Upper lobe of left lung (tissue), 6 donors: ENCODE measurements at regions not wholly inside any gene's neighbourhood (a gene's known extent, or its start where the extent isn't known, plus 50 kb on each side); places are given as distances from the start of the nearest gene placed in this dataset.
"Not testable (repeated sequence)": the region's sequence is repeated elsewhere in the genome, so short reads cannot be mapped to it uniquely, and the experiment has no call there.

Experiments
- ATAC-seq, 2 donors: fragments of 200-7000 bp; cut with Tn5 transposase; one replicate each; pipeline ENCODE4 v1.9.1; 2022; ENCODE audit warnings: mild to moderate bottlenecking in 2 of 2, moderate library complexity in 2 of 2; ENCODE audit not compliant: low FRiP score in 2 of 2
- DNase-seq, 2 donors: peaks; one replicate each; pipeline ENCODE4 v3.0.0-alpha.2; 2019 to 2020
- H3K27ac ChIP-seq, 4 donors: fragments of 200-600 bp; sonication (generic); one replicate each; pipeline ENCODE4 v1.5.1; 2016 to 2019
- H3K27me3 ChIP-seq, 4 donors: fragments of 200-600 bp; sonication (generic); one replicate each; pipeline ENCODE4 v1.5.1; 2017 to 2019
- H3K36me3 ChIP-seq, 4 donors: fragments of 200-600 bp; sonication (generic); one replicate each; pipeline ENCODE4 v1.5.1; 2016 to 2019
- H3K4me1 ChIP-seq, 4 donors: fragments of 200-600 bp; sonication (generic); one replicate each; pipeline ENCODE4 v1.5.1; 2018 to 2019
- H3K4me3 ChIP-seq, 4 donors: fragments of 200-600 bp; sonication (generic); one replicate each; pipeline ENCODE4 v1.5.1; 2017 to 2019; ENCODE audit warnings: mild to moderate bottlenecking in 2 of 4, moderate library complexity in 1 of 4
- H3K9me3 ChIP-seq, 4 donors: fragments of 200-600 bp; sonication (generic); one replicate each; pipeline ENCODE4 v1.5.1; 2018 to 2019
- CTCF ChIP-seq, 6 experiments: fragments of 450-650 bp in 4 of 6; fragments of 200-600 bp in 2 of 6; sonication (generic) in 2 of 6; IDR thresholded peaks; one replicate each; pipeline ENCODE4 v1.5.1; 2016 to 2019; ENCODE audit warnings: antibody characterized with exemption in 6 of 6
- EP300 ChIP-seq, 4 donors: sonication (generic); formaldehyde crosslinking; IDR thresholded peaks; one replicate each; pipeline ENCODE4 v1.5.1; 2017; ENCODE audit warnings: antibody characterized with exemption in 4 of 4, control low read depth in 2 of 4
- POLR2A ChIP-seq, 4 donors: fragments of 450-650 bp; IDR thresholded peaks; one replicate each; pipeline ENCODE4 v1.5.1; 2016 to 2017; ENCODE audit warnings: antibody characterized with exemption in 4 of 4, mild to moderate bottlenecking in 2 of 4
- POLR2AphosphoS5 ChIP-seq, 2 donors: sonication (generic); formaldehyde crosslinking; IDR thresholded peaks; one replicate each; pipeline ENCODE4 v1.5.1; 2017; ENCODE audit warnings: antibody characterized with exemption in 2 of 2
- WGBS, 2 donors: methylation state at CpG; one replicate each; pipeline ENCODE4 v1.1.5; 2017 to 2018; 5-methylcytosine and 5-hydroxymethylcytosine counted together
- donor health status: DM: no; HTN: no; CAD: no; lungs with moderate emphysema.
- donor health status: DM: no; HTN: yes; CAD: no; lungs with severe emphysema.

- H3K4me1 ChIP-seq: no peaks in the 10 kb centered on the region
- WGBS, 2 donors: 50 to 75% methylated on average over 2 of the region's 2 CpGs
- H3K9me3 ChIP-seq: no peaks in the 10 kb centered on the region
Observed at GRCh38 chr5:135172718-135173117, 138.7 kb upstream of the PITX1 start.

GRCh38 chr5:135171336-135171735 lies 137.3 kb upstream of the PITX1 start:
- no peak for ATAC-seq
- H3K4me3 ChIP-seq: no peak overlapping the region

More at GRCh38 chr5:135172718-135173117, 138.7 kb upstream of the PITX1 start:
- no peak overlapping the region for H3K4me3 ChIP-seq
- no peaks in the 10 kb centered on the region for H3K36me3 ChIP-seq
- DNase-seq (no peak), ATAC-seq (no peak)
- no peak overlapping the region for H3K27ac ChIP-seq
- TF ChIP-seq CTCF (IDR thresholded peaks at IDR 0.05) (no peak), POLR2AphosphoS5 (IDR thresholded peaks at IDR 0.05) (no peak), EP300 (IDR thresholded peaks at IDR 0.05) (no peak), POLR2A (IDR thresholded peaks at IDR 0.05) (no peak)
- no peaks in the 10 kb centered on the region for H3K27me3 ChIP-seq

GRCh38 chr5:135170500-135170899 lies 136.5 kb upstream of the PITX1 start:
- no peaks in the 10 kb centered on the region for H3K9me3 ChIP-seq
- H3K4me1 ChIP-seq: no peaks in the 10 kb centered on the region
- TF ChIP-seq POLR2A (IDR thresholded peaks at IDR 0.05) (no peak), CTCF (IDR thresholded peaks at IDR 0.05) (no peak), POLR2AphosphoS5 (IDR thresholded peaks at IDR 0.05) (no peak), EP300 (IDR thresholded peaks at IDR 0.05) (no peak)
- H3K4me3 ChIP-seq: no peak overlapping the region
- H3K27me3 ChIP-seq: no peaks in the 10 kb centered on the region
- 90 to 91% methylated on average over 2 of the region's 2 CpGs for WGBS, 2 donors
- H3K27ac ChIP-seq: no peak overlapping the region
- no peak for DNase-seq
- no peak for ATAC-seq
- H3K36me3 ChIP-seq: no peaks in the 10 kb centered on the region

More at GRCh38 chr5:135171336-135171735, 137.3 kb upstream of the PITX1 start:
- Histone ChIP-seq H3K9me3 (no peaks in the 10 kb centered on the region), H3K4me1 (no peaks in the 10 kb centered on the region), H3K27ac (no peak overlapping the region), H3K36me3 (no peaks in the 10 kb centered on the region), H3K27me3 (no peaks in the 10 kb centered on the region)
- 77 to 94% methylated on average over 1 of the region's 1 CpG for WGBS, 2 donors
- TF ChIP-seq POLR2AphosphoS5 (IDR thresholded peaks at IDR 0.05) (no peak), CTCF (IDR thresholded peaks at IDR 0.05) (no peak), POLR2A (IDR thresholded peaks at IDR 0.05) (no peak), EP300 (IDR thresholded peaks at IDR 0.05) (no peak)
- DNase-seq: no peak

GRCh38 chr5:135169753-135170152 lies 135.7 kb upstream of the PITX1 start:
- Histone ChIP-seq H3K36me3 (no peaks in the 10 kb centered on the region), H3K4me3 (no peak overlapping the region), H3K27me3 (no peaks in the 10 kb centered on the region), H3K9me3 (no peaks in the 10 kb centered on the region), H3K4me1 (no peaks in the 10 kb centered on the region), H3K27ac (no peak overlapping the region)
- WGBS, 2 donors: 31 to 50% methylated on average over 2 of the region's 2 CpGs
- TF ChIP-seq EP300 (IDR thresholded peaks at IDR 0.05) (no peak), POLR2A (IDR thresholded peaks at IDR 0.05) (no peak), CTCF (IDR thresholded peaks at IDR 0.05) (no peak), POLR2AphosphoS5 (IDR thresholded peaks at IDR 0.05) (no peak)
- ATAC-seq (no peak), DNase-seq (no peak)

GRCh38 chr5:135167634-135168033 lies 133.6 kb upstream of the PITX1 start:
- H3K36me3 ChIP-seq: no peaks in the 10 kb centered on the region
- 70 to 71% methylated on average over 2 to 4 of the region's 4 CpGs for WGBS, 2 donors

GRCh38 chr5:135164873-135165614 lies 131.0 kb upstream of the PITX1 start:
- H3K27ac ChIP-seq, H3K9me3 ChIP-seq, H3K27me3 ChIP-seq, ATAC-seq, H3K36me3 ChIP-seq, H3K4me1 ChIP-seq, H3K4me3 ChIP-seq, DNase-seq: not testable (repeated sequence)
- 60 to 87% methylated on average over 4 of the region's 4 CpGs for WGBS, 2 donors

More at GRCh38 chr5:135167634-135168033, 133.6 kb upstream of the PITX1 start:
- Histone ChIP-seq H3K4me1 (no peaks in the 10 kb centered on the region), H3K4me3 (no peak overlapping the region), H3K9me3 (no peaks in the 10 kb centered on the region), H3K27ac (no peak overlapping the region), H3K27me3 (no peaks in the 10 kb centered on the region)
- TF ChIP-seq EP300 (IDR thresholded peaks at IDR 0.05): no peak
- no peak for TF ChIP-seq CTCF (IDR thresholded peaks at IDR 0.05)
- no peak for TF ChIP-seq POLR2A (IDR thresholded peaks at IDR 0.05)
- no peak for TF ChIP-seq POLR2AphosphoS5 (IDR thresholded peaks at IDR 0.05)
- ATAC-seq (no peak), DNase-seq (no peak)
